ENCODE measurements at regions not wholly inside any gene's neighbourhood (a gene's known extent, or its start where the extent isn't known, plus 50 kb on each side); places are given as distances from the start of the nearest gene placed in this dataset.
"Not testable (repeated sequence)": the region's sequence is repeated elsewhere in the genome, so short reads cannot be mapped to it uniquely, and the experiment has no call there.

DNA sequence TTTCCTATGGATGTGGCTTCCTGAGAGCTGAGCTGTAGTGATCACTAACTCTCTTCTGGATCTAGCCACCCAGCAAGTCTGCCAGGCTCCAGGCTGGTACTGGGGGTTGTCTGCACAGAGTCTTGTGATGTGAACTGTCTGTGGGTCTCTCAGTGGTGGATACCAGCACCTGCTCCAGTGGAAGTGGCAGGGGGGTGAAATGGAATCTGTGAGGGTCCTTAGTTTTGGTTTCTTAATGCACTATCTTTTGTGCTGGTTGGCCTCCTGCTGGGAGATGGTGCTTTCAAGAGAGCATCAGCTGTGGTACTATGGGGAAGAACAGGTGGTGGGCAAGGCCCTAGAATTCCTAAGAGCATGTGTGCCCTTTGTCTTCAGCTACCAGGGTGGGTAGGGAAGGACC is 140.7 kb downstream of the TENT5C start:
- TF ChIP-seq, protein P1, sequence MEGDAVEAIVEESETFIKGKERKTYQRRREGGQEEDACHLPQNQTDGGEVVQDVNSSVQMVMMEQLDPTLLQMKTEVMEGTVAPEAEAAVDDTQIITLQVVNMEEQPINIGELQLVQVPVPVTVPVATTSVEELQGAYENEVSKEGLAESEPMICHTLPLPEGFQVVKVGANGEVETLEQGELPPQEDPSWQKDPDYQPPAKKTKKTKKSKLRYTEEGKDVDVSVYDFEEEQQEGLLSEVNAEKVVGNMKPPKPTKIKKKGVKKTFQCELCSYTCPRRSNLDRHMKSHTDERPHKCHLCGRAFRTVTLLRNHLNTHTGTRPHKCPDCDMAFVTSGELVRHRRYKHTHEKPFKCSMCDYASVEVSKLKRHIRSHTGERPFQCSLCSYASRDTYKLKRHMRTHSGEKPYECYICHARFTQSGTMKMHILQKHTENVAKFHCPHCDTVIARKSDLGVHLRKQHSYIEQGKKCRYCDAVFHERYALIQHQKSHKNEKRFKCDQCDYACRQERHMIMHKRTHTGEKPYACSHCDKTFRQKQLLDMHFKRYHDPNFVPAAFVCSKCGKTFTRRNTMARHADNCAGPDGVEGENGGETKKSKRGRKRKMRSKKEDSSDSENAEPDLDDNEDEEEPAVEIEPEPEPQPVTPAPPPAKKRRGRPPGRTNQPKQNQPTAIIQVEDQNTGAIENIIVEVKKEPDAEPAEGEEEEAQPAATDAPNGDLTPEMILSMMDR (IDR thresholded peaks at IDR 0.05): not testable (repeated sequence)
- not testable (repeated sequence) for TF ChIP-seq POLR2A (IDR thresholded peaks at IDR 0.05)

All from heart left ventricle (tissue), 13 donors.